HEK293 (cell line): ENCODE measurements at regions not wholly inside any gene's neighbourhood (a gene's known extent, or its start where the extent isn't known, plus 50 kb on each side); places are given as distances from the start of the nearest gene placed in this dataset.

Experiments
- CTCF ChIP-seq: fragments of 450-650 bp; formaldehyde crosslinking; IDR thresholded peaks from 2 replicates; pipeline ENCODE4 v1.5.1; 2016; ENCODE audit warnings: missing biosample characterization, missing genetic modification characterization
- KLF9 ChIP-seq: fragments of 450-650 bp; formaldehyde crosslinking; IDR thresholded peaks from 2 replicates; pipeline ENCODE4 v1.5.1; 2016; ENCODE audit warnings: missing biosample characterization, missing genetic modification characterization, low read depth
- YY1 ChIP-seq: fragments of 450-650 bp; formaldehyde crosslinking; IDR thresholded peaks from 2 replicates; pipeline ENCODE4 v1.5.1; 2018; ENCODE audit warnings: missing biosample characterization, missing genetic modification characterization
- ZBTB7A ChIP-seq: fragments of 450-650 bp; formaldehyde crosslinking; IDR thresholded peaks from 2 replicates; pipeline ENCODE4 v1.5.1; 2016; ENCODE audit warnings: low read depth, missing biosample characterization, missing genetic modification characterization
- ZFP3 ChIP-seq: fragments of 450-650 bp; formaldehyde crosslinking; IDR thresholded peaks from 2 replicates; pipeline ENCODE4 v1.5.1; 2016; ENCODE audit warnings: low read depth, missing biosample characterization, missing genetic modification characterization
- ZNF18 ChIP-seq: fragments of 450-650 bp; formaldehyde crosslinking; IDR thresholded peaks from 2 replicates; pipeline ENCODE4 v1.5.1; 2016; ENCODE audit warnings: missing biosample characterization, missing genetic modification characterization
- ZNF362 ChIP-seq: fragments of 450-650 bp; formaldehyde crosslinking; IDR thresholded peaks from 2 replicates; pipeline ENCODE4 v1.5.1; 2016; ENCODE audit warnings: missing biosample characterization, missing genetic modification characterization
- ZNF529 ChIP-seq: fragments of 450-650 bp; formaldehyde crosslinking; IDR thresholded peaks from 2 replicates; pipeline ENCODE4 v1.5.1; 2017; ENCODE audit warnings: missing genetic modification characterization, missing biosample characterization; ENCODE audit not compliant: insufficient replicate concordance
- ZNF707 ChIP-seq: fragments of 450-650 bp; formaldehyde crosslinking; IDR thresholded peaks from 2 replicates; pipeline ENCODE4 v1.5.1; 2016; ENCODE audit warnings: missing biosample characterization, missing genetic modification characterization
- ZNF792 ChIP-seq: fragments of 450-650 bp; formaldehyde crosslinking; IDR thresholded peaks from 2 replicates; pipeline ENCODE4 v1.5.1; 2016; ENCODE audit warnings: missing biosample characterization, missing genetic modification characterization
- ZSCAN18 ChIP-seq: fragments of 450-650 bp; formaldehyde crosslinking; IDR thresholded peaks from 2 replicates; pipeline ENCODE4 v1.5.1; 2016; ENCODE audit warnings: missing biosample characterization, missing genetic modification characterization
- TF ChIP-seq, protein P1 (sequence below): fragments of 450-650 bp; formaldehyde crosslinking; IDR thresholded peaks from 2 replicates; pipeline ENCODE4 v1.5.1; 2016; ENCODE audit warnings: missing biosample characterization, missing genetic modification characterization, low read depth

- no peak for TF ChIP-seq YY1 (tag by site-specific recombination)
- TF ChIP-seq CTCF = no peak
- no peak for TF ChIP-seq ZNF18 (tag by site-specific recombination)
- TF ChIP-seq, protein P1, sequence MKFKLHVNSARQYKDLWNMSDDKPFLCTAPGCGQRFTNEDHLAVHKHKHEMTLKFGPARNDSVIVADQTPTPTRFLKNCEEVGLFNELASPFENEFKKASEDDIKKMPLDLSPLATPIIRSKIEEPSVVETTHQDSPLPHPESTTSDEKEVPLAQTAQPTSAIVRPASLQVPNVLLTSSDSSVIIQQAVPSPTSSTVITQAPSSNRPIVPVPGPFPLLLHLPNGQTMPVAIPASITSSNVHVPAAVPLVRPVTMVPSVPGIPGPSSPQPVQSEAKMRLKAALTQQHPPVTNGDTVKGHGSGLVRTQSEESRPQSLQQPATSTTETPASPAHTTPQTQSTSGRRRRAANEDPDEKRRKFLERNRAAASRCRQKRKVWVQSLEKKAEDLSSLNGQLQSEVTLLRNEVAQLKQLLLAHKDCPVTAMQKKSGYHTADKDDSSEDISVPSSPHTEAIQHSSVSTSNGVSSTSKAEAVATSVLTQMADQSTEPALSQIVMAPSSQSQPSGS (tag by site-specific recombination) = no peak
- no peak for TF ChIP-seq ZSCAN18 (tag by site-specific recombination)
- no peak for TF ChIP-seq ZNF529 (tag by site-specific recombination)
- no peak for TF ChIP-seq ZNF362 (tag by site-specific recombination)
- no peak for TF ChIP-seq ZNF707 (tag by site-specific recombination)
- no peak for TF ChIP-seq ZBTB7A (tag by site-specific recombination)
- TF ChIP-seq KLF9 (tag by site-specific recombination) = no peak
- TF ChIP-seq ZNF792 (tag by site-specific recombination) = no peak
- TF ChIP-seq ZFP3 = no peak
Observed at GRCh38 chr3:13197281-13197680, 124.1 kb upstream of the IQSEC1 start.
